ENCODE measurements at regions not wholly inside any gene's neighbourhood (a gene's known extent, or its start where the extent isn't known, plus 50 kb on each side); places are given as distances from the start of the nearest gene placed in this dataset.
"Not testable (repeated sequence)": the region's sequence is repeated elsewhere in the genome, so short reads cannot be mapped to it uniquely, and the experiment has no call there.

GRCh38 chr2:76268484-76268883 is 557.8 kb upstream of the GCFC2 start:
- no peak for DNase-seq (ENCODE audit: low spot score)

DNA sequence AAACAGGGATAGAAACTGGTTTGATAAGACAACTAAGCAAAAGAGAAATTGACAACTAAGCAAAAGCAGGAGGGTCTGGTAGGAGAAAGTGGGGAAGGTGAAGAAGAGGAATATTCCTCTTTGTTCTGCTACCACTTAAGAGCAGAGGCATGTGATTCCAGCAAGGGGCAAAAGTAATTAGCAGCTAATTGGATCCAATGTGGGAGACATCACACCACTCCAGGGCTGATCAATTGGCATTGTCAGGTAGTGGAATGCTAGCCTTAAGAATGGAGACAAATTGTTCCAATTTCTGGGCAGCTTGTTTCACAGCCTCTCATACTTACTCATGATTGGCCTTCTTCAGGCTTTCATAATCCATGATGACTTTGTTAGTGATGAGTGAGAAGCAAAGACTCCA is 547.1 kb upstream of the GCFC2 start:
- no peak for DNase-seq (ENCODE audit: low spot score)

- DNase-seq (ENCODE audit: low spot score) = no peak
These were observed 545.9 kb upstream of the GCFC2 start for GRCh38 chr2:76256458-76257088.

- DNase-seq (ENCODE audit: low spot score) = no peak
These were observed 542.0 kb upstream of the GCFC2 start for GRCh38 chr2:76252704-76253103.

DNA sequence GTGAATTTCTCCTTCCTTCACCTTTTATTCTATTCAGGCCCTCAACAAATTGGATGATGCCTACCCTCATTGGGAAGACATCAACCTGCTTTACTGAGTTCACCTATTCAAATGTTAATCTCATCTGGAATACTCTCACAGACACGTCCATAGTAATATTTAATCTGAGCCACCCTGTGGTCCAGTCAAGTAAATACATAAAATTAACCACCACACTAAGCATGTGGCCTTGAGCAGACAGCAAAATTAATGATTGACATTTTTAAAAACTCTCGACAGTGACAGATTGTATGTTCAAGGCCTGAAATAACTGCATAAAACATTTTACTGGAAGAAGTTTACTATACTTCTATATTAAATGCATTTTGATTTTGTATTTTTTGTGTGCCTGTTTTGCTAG is 540.6 kb upstream of the GCFC2 start:
- DNase-seq (ENCODE audit: low spot score) = no peak

DNA sequence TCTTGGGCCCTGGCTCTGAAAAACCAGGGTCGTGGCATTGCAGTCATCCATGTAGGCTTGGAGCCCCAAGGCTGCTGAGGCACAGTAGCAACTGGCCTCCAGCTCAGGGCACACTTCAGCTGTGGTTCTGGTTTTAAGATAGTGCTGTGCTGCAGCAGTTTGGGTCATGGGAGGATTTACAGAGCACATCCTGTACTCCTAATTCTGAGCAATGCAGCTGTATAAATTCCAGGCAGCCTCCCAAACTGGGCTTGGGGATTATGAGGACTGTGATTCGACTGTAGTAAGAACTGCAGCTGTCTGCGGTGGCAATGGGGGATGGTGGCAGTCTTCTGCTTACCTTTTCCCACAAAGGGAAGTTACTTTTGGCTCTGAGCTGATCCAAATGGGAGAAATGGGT is 536.3 kb upstream of the GCFC2 start:
- DNase-seq (ENCODE audit: low spot score) = no peak

GRCh38 chr2:76211991-76212985 is 501.6 kb upstream of the GCFC2 start:
- DNase-seq (ENCODE audit: low spot score) = no peak

DNA sequence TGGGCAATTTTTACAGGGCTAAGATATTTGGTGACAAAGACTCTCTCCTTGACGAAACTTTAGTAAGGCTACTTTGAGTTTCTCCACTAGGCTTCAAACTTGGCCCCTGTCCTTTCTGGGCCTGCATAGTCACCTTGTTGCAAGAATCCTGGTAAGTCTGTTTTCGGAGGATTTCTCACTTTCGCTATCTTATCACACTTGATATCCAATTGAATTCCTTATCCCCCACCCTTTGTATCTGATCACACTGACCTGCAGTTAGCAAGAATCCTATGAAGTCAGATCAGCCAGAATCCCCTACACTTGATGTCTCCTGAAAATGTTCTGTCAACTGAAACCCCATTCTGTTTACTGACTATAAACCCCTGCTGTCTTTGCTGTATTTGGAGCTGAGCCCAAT is 499.8 kb upstream of the GCFC2 start:
- DNase-seq (ENCODE audit: low spot score) = no peak

DNA sequence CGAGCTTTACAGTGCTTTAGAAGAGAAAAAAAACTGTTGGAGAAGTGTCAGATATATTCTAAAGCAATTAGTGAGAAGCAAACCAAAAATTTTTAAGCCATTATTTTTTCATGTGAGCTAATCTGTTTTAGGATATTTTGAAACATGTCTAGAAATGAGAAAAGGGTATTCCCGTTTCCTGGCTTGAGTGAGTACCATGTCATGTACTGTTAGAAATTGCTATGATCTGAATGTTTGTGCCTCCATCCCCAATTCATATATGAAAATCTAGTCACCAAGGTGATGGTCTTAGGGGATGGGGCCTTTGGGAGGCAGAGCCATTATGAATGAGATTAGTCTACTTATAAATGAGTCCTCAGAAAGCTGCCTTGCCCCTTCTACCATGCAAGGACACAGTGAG is 493.3 kb upstream of the GCFC2 start:
- DNase-seq (ENCODE audit: low spot score) = no peak

GRCh38 chr2:76202866-76203265 is 492.2 kb upstream of the GCFC2 start:
- no peak for DNase-seq (ENCODE audit: low spot score)

GRCh38 chr2:76197842-76198448 is 487.2 kb upstream of the GCFC2 start:
- peak; percentile 44 for DNase-seq (ENCODE audit: low spot score)

DNA sequence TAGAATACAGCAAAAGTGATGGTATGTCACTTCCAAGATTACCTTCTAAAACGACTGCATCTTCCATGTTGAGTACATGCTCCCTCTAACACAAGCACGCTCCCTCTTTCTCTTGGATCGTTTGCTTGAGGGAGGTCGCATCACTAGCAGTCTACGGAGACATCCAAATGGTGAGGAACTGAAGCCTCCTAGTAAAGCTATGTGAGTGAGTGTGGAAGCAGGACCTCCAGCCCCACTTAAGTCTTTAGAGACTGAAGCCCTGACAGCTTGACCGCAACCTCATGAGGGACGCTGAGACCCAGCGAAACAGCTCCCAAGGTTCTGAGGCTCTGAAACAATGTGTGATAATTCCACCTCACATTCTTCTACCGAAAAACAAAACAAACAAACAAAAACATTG is 486.7 kb upstream of the GCFC2 start:
- DNase-seq (ENCODE audit: low spot score) = no peak

DNA sequence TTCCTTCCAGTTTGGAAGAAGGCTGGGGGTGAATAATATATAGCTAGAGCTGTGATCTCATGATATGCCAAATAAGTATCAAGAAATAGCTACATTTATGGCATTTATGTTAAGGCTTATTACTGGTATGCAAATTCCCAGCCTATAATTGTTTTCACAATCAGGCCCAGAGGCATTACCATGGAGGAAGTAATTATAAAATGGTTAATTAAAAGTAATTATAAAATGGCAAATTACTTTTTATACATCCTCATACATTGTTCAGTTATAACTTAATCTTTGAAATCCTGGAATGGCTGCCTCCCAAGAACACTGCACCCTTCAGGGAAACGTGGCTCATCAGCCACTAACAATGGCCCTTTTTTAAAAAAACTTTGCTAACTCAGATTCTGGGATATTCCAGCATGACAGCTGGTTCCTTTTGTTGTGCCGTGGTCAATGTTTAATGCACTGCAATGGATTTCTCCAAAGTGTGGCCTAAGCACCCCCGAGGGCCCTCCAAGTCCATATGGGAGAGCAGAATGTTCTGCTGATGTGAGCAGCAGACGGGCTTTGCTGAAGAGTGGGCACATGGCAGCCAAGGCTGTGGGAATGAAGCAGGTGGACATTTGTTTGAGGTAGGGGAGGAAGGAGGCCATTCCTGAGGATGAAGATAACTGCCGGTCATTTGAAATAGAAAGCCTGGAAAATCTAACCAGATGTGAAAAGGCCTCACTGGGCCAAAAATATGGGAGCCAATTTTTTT is 483.5 kb upstream of the GCFC2 start:
- DNase-seq (ENCODE audit: low spot score) = no peak

GRCh38 chr2:76193089-76193488 is 482.4 kb upstream of the GCFC2 start:
- DNase-seq (ENCODE audit: low spot score) = no peak

DNA sequence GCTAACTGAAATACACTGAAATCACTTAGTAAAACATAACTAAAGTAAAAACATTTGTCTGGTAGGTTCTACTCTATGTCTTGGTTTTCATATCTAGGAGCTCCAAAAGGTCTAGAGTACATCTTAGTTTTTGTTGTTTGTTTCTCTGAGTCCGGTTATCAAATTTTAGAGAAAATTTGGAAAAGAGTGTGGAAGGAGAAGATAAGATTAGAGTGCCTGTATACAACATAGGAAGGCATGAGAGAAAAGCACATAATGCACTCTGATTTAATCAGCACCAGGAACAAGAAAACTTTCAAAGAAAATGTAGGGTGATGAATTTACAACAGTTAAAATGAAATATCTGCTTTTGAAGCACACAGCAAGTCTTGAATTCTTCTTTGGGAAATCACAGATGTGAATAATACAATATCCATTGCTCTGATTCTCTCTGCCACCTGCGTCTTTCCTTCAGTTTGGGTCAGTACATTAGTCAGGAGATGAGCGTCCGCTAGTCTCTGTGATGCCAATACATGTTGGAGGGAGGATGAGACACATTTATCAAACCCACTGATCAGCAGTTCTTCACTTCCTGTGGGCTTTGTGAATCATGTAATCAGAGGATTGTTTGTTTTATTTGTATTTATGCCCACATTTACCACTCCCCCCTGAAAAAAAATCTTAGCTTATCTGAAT is 477.8 kb upstream of the GCFC2 start:
- DNase-seq (ENCODE audit: low spot score) = no peak

GRCh38 chr2:76187415-76187814 is 476.7 kb upstream of the GCFC2 start:
- no peak for DNase-seq (ENCODE audit: low spot score)

- no peak for DNase-seq (ENCODE audit: low spot score)
These were observed 470.0 kb upstream of the GCFC2 start for GRCh38 chr2:76180676-76181075.

DNA sequence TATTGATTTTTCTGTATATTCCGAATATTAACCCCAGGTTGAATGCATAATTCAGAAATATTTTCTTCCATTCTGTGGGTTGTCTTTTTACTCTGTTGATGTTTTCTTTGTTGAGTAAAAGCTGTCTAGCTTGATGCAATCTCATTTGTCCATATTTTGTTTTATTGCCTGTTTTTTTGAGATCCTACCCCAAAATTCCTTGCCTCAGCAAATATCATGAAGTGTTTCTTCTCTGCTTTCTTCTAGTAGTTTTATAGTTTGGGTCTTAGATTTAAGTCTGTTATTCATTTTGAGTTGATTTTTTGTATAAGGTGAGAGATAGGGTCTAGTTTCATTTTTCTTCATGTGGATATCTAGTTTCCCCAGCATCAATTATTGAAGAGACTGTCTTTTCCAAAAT is 467.9 kb upstream of the GCFC2 start:
- no peak for DNase-seq (ENCODE audit: low spot score)

DNA sequence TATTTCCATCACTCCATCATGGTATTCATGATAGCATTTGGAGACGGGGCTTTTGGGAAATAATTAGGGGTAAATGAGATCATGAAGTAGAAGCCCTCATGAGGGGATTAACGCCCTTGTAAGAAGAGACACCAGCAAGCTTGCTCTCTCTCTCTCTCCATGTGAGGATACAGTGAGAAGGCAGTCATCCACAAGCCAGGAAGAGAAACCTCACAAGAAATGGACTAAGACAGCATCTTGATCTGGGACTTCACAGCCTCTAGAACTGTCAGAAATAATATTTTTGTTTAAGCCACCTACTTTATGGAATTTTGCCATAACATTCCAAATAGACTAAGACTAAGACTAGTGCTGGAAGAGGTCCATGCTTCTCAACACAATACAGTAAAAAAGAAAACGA is 464.6 kb upstream of the GCFC2 start:
- DNase-seq (ENCODE audit: low spot score) = no peak

- no peak for DNase-seq (ENCODE audit: low spot score)
These were observed 463.8 kb upstream of the GCFC2 start for GRCh38 chr2:76174505-76174904.

GRCh38 chr2:76173206-76173605 is 462.5 kb upstream of the GCFC2 start:
- not testable (repeated sequence) for DNase-seq (ENCODE audit: low spot score)

GRCh38 chr2:76172154-76172595 is 461.5 kb upstream of the GCFC2 start:
- DNase-seq (ENCODE audit: low spot score) = not testable (repeated sequence)

All from GM03348 (cell line).